Activated CD4-positive, alpha-beta T cell treated with anti-CD3 and anti-CD28 coated beads for 48 hours (primary cell): ENCODE measurements at regions not wholly inside any gene's neighbourhood (a gene's known extent, or its start where the extent isn't known, plus 50 kb on each side); places are given as distances from the start of the nearest gene placed in this dataset.
"Not testable (repeated sequence)": the region's sequence is repeated elsewhere in the genome, so short reads cannot be mapped to it uniquely, and the experiment has no call there.

ENCODE experiments used
- DNase-seq: peaks from one replicate; pipeline ENCODE4 v3.0.0-alpha.2; 2020

DNA sequence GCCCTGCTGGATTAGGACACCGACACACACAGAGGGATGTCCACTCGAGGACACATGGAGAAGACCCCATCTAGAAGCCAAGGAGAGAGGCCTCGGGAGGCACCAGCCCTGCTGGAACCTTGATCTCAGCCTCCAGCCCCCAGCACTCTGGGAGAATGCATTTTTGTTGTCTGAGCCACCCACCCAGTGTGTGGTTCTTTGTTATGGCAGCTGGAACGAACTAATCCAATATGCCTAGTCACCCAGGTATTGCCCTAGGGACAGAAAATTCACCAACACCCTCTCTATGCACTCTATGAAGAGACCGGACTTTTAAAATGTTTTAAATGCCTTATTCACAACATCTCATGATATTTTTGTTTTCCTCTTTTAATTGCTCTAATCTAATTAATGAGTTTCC, 117.4 kb downstream of the CRYAA start:
- no peak for DNase-seq

DNA sequence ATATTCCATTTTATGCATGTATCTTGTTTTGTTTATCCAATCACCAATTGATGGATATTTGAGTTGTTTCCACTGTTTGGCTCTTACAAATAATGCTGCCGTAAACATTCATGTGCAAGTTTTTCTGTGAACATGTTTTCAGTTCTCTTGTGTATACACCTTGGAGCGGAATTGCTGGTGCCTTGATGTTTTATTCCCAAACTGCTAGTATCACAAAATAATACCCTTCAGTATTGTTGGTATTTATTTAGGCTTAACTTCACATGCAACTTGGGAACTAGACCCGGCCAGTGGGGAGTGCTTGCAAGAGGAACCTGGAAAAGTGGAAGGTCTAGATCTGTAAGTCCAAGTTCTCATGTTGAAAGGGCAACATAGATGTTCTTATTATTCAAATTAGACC, 115.9 kb downstream of the CRYAA start:
- no peak for DNase-seq

DNA sequence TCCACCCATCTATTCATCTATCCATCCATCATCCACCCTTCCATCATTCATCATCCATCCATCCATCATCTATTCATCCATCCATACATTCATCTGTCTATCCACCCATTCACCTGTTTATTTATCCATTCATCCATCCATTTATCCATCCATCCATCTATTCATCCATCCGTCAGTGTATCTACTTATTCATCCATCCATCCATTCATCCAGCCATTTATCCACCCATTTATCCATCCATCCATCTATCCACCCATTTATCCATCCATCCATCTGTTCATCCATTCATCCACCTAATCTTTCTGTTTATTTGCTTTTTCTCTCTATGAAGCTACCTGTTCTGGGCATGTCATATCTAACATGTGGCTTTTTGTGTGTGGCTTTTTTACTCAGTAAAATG, 115.4 kb downstream of the CRYAA start:
- DNase-seq, result no peak

DNA sequence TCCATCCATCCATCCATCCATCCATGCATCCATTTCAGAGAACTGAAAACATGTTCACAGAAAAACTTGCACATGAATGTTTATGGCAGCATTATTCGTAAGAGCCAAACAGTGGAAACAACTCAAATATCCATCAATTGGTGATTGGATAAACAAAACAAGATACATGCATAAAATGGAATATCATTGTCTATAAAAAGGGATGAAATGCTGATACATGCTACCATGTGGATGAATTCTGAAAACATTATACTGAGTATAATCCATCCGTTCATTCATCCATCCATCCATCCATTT, 115.1 kb downstream of the CRYAA start:
- not testable (repeated sequence) for DNase-seq

DNA sequence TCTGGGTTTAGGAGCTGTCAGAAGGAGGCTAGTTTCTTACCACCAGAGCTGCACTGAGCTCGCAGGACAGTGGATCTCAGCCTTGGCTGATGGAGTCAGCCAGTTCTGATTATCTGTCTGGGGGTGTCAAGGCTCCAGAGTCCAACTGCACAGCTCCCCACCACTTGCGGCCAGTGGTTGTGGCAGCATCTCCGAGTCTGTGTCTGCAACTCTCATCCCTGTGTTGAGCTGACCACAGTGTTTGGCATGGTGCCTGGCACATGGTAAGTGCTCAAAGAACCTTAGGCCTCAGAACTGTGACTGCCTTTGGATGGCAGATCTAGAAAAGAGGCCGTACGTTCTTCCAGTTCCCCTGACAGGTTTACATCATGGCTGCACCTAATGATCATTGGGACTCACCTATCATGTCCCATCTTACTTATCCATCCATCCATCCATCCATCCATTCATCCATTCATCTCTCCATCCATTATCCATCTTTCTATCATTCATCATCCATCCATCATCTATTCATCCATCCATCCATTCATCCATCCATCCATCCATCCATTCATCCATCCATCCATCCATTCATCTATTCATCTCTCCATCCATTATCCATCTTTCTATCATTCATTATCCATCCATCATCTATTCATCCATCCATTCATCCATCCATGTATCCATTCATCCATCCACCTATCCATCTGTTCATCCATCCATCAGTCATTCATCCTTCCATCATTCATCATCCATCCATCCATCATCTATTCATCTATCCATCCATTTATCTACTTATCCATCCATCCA, 114.5 kb downstream of the CRYAA start:
- DNase-seq, result no peak

DNA sequence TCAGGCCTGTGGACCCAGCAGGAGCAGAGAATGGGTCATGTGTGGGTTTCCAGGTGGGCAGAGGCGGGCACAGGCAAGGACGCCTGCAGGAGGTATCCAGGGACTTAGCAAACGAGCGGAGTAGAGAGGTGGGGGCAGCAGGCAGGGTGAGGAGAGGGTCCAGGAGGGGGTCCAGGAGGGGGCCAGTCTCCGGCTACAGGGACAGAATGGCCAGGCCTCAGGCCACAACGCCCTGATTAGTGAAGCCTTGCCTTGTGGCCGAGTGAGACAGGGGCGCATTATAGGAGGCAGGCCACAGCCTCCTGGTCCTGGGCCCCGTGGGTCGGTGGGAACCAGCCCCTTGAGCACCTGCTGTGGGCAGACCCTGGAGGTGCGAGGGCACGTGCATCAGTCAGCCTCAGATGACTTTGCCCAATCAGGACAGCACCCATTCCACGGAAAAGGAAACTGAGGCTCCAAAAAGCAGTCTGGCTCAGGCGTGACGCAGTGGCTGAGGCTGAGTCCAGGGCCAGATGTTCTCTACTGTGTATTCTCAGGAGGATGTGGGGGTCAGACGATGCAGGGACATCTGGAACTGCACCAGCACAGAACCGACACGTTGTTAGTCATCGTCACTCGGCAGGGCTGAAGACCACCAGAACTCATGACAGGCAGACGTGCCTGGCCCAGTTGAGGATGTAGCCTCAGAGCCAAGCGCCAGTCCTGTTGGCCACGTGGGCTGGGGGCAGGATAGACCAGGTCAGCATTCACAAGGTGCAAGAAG, 113.7 kb downstream of the CRYAA start:
- DNase-seq, result no peak

DNA sequence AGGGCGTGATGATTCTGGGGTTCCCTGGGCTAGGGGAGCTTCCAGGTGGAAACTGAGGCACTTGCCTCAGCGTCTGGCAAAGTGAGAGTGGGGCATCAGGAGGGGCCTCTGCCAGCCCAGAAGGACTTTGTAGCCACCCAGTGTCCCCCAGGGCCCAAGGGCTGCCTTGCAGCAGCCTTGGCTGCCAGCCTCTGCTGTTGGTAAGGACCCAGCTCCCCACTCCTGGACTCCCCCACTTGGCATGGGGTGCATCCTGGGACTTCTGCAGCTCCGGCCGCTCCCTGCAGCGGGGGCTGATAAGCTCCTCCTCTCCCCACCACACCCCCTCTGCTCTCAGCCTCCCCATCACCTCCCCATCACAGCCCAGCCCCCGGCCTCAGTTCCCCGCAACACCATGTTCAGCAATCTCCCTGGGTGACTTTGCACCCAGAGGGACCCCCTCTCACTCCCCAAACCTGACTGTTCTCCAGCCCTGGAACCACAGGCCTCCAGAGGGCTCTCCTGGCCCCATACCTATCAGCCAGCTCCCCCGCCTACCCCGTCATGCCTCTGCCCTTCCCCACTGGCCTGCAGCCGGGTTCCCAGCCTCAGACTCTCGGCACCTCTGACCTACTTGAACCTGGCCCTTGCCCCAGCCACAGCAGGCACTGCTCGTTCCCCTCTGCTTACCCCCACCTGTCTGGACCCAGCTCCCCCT, 113.0 kb downstream of the CRYAA start:
- no peak for DNase-seq

DNA sequence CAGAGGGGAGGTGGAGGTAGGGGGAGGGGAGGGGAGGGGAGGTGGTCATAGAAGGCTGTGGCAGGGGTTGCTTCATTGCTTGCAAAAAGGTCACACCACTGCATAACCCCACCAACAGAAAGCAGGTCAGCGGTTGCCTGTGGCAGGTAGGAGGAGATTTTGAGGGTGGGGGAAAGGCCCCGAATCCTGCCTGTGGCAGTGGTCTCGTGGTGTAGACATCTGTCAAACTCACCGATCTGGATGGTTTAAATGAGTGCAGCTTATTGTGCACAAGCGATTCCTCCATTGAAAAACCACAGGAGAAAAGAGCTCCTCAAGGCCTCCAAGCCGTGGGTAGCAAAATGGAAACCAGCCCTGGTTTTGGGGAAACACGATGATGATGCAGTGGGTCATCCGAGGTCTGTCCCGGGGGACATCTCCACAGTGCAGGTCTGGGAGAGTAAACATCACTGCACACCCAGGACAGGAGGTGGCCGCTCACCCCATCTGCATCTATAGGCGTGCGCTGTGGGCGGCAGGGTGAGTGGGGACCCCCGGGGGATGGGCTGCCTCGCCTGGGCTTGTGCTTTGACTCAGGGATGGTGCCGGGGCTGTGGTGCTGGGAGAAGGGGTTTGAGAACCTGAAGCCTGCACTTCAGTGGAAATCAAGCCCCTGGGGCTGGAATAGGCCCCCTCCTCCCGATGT, 112.3 kb downstream of the CRYAA start:
- no peak for DNase-seq

DNA sequence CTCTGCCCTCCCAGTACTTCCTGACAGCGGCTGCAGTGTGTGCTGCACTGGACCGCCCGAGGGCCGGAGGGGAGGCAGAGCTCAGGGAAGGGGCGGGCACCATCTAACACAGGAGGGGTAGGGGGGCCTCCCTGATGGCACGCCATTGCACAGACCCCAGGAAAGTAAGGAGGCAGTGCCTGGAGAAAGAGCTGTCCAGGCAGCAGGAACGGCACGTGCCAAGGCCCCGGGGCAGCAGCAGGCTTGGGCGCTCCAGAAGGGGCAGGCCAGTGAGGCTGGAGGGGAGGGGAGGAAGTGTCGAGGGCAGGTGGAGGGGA, 110.7 kb downstream of the CRYAA start:
- DNase-seq, result no peak

DNA sequence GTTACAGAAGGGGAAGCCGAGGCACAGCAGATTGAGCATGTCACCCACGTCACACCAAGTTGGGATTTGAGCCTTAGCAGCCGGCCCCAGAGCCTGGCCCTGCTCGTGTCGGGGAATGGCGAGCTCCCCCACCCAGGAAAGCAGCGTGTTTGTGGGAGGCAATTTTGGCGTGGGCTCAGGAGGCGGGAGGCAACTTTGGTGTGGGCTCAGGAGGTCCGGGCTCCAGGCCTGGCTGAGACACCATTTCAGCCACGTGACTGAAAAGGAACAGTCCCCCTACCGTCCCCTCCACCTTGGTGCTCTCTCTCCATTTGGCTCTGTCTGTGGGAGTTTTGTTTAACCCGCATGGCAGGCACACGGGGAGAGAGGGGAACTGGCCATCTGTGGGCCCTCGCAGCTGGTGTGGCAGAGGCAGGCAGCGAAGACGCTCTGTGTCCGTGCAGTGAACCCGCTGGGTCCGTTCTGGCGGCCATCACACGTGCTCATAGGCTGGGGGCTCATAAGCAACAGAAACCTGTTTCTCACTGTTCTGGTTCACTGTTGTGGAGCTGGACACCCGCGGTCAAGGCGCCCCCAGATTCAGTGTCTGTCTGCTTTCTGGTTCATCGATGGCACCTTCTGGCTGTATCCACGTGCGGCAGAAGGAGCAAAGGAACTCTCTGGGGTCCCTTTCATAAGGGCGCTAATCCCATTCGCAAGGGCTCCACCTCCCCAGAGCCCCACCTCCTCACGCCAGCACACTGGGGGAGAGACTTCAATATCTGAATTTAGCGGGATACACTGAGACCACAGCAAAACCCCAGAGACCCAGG, 110.2 kb downstream of the CRYAA start:
- no peak for DNase-seq

DNA sequence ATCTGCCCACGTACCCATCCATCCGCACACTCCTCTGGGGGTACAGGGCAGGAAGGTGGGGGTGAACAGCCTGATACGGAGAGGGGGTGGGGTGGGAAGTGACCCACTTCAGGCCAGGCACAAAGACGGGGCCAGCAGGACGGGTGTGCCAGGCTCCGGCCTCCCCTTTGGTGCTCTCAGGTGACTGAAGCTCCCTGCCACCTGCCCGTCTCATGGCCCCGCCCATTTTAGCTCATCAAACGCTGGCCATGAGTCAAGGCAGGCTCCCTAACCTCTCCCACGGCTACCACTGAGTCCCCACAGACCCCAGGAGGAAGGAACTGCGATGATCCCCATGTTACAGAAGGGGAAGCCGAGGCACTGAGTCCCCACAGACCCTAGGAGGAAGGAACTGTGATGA, 109.6 kb downstream of the CRYAA start:
- DNase-seq, result no peak

DNA sequence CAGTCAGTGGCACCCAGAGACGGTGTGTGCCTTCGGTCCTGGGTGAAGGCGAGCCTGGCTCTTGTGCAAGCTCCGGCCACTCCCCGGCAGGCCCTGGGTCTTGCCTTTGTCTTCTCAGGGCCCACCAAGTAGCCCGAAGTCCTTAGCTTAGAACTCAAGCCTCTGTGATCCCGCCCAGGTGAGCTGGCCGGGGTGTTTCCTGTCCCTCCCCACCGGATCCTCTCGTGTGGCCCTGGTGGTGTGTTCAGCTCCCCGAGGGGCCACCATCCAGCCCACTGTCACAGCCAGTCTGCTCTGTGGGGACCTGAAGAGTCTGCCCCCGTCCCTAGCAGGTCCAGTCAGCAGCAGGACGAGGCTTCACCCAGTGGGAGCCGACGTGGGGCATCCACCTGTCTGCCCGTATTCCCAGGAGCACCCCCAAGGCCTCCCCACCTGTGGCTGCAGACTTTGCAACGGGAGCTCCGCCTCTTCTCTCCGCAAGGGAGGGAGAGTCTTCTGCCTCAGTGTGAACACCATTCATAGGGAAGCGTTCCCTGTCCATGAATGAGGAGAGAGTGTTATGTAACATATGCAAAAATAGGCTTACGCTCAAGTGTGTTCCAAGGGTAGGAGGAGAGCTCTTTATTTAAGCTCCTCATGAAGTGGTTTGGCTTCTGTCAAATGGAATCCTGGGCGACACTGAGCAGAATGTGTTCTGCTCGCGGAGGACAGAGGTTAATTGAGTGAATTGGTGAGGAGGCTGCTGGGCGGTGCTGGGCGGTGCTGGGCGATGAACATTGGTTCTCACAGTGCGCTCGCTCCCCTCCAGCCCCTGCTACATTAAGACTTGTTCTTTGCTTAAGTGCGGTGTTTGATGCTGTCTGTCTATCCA, 108.9 kb downstream of the CRYAA start:
- no peak for DNase-seq

DNA sequence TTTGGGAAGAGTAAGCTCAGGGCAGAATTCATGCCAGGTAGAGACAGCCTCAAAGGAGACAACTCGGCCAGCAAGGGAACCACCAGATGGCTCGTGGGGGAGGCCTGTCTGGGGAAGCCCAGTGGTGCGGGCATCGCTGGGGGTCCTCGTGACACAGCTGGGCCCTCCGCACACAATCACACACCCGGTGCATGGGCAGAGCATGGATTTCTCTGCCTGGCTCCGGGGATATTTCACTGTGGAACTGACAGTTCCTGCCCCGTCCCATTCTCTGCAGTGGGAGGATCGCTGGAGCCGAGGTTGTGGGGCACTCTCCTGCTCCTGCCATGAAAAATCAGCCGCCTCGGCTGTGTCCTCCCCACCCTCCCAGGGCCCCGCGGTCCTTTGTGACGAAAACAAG, 108.0 kb downstream of the CRYAA start:
- DNase-seq, result no peak

DNA sequence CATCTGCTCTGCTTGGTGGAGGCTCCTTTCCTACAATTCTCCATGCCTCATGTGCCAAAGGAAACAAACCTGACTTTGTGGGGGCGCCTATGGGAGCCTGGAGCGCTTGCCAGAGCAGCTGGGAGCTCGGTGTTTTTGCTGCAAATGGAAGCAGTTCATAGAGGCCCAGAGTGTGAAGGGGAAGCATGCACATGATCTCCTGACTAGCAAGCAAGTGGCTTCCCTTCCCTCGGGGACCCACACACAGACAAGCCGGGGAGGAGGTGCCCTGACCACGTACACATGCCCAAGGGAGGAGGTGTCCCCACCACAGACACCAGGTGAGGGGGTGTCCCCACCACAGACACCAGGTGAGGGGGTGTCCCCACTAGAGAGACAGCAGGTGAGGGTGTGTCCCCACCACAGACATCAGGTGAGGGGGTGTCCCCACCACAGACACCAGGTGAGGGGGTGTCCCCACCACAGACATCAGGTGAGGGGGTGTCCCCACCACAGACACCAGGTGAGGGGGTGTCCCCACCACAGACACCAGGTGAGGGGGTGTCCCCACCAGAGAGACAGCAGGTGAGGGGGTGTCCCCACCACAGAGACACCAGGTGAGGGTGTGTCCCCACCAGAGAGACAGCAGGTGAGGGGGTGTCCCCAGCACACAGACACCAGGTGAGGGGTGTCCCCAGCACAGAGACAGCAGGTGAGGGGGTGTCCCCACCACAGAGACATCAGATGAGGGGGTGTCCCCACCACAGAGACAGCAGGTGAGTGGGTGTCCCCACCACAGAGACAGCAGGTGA, 106.8 kb downstream of the CRYAA start:
- DNase-seq, result no peak

DNA sequence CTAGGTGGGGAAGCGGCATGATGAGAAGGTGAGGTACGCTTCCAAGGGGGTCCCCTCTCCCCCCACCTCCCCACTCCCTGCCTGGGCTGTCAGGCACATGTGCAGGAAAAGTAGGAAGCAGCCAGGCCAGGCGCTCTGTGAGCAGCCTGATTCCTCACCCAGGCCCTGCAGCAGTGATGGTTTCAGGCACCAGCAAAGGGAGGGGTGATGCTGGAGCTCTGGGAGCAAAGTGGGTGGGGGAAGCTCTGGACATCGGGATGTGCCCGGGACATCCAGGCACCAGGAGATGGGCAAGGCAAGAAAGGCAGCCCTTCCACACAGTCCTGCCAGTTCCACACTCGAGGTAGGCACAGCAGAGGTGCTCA, 106.1 kb downstream of the CRYAA start:
- DNase-seq, result no peak

DNA sequence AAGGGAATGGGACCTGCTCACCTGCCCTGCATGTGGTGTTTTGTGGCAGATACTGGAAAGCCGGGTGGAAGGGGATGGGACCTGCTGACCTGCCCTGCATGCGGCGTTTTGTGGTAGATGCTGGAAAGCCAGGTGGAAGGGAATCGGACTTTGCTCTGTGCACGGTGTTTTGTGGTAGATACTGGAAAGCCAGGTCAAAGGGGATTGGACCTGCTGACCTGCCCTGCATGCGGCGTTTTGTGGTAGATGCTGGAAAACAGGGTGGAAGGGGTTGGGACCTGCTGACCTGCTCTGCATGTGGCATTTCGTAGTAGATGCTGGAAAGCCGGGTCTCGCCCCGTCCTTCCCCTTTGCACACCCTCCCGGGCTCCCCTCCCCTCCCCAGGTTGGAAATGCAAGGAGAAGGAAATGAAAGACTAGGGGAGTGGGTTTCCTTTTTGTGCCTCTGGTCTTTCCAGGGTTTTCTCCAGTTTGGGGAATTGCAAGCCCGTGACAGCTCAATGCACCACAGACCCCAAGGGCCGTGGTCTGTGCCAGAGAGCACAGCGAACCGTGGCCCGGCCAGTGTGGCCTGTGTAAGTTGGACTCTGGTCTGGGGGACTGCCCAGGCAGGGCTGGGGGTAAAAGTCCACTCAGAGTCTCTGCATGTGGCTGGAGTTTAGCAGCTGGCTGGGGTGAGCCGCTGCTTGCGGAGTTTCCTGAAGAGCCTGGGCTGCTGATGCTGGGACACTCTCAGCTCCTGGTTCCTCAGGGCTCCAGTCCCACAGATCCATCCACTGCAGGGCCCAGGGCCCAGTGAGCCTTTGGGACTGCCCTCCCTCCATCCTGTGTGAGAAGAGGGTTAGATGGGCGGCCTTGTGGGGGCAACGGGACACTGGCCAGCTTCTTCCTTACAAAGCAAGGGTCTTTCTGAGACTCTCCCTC, 105.5 kb downstream of the CRYAA start:
- no peak for DNase-seq

DNA sequence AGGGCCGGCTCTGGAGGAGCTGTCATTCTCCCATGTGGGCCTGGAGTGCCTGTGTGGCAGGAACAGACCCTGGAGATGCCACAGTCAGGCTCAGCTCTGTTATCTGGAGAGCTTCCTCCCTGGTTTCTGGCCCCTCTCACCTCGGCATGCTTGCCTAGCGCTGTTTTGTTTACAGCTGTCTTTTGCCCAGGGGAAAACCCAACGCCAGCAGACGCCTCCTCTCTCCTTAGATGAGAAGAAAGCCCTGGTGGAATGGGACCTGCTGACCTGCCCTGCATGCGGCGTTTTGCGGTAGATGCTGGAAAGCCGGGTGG, 104.9 kb downstream of the CRYAA start:
- DNase-seq, result no peak

DNA sequence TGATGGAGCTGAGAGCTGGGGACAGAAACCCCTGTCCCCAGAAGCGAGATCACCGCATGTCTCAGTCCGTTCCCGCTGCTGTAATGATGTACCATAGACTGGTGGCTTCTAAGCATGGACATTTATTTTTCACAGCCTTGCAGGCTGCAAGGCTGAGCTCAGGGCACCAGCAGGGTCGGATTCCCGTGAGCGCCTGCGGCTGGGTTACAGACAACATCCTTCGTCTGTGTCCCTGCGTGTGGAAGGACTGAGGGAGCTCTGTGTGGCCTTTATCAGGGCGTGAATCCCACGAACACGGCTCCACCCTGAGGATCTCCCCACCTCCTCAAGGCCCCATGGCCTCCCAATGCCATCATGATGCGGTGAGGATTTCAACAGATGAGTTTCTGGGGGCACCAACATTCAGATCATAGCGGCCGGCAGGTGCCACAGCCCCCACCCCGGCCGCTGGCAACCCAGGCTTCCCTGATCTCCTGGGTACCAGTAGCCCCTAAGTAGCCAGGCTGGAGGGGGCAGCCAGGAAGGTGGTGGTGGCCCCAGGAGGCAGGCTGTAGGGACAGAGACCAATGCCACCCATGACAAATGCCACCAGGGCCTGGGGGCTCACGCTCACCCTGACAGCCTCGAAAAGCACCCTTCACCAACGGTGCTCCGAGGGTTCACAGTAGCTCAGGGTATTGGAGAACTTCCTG, 104.4 kb downstream of the CRYAA start:
- DNase-seq, result no peak

DNA sequence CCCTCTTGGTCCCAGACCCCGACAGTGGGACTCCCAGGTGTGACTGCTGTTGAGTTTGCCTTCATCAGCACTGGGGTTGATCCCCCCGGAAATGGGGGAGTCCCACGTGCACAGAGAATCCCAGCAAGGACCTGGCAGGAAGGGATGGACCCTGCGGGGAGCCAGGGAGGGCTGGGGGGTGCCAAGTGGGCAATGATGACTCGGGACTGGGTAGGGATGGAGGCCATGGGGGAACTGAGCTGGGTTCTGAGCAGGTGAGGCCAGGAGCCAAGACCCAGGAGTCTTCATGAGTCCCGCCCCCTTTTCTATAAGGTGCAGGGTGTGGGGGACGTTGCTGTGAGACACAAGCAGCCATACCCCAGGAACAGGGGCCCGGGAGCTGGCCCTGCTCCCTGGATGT, 103.8 kb downstream of the CRYAA start:
- no peak for DNase-seq
